SK-N-SH (cell line): ENCODE measurements at regions not wholly inside any gene's neighbourhood (a gene's known extent, or its start where the extent isn't known, plus 50 kb on each side); places are given as distances from the start of the nearest gene placed in this dataset.

ENCODE experiments used
- ELF1 ChIP-seq: IDR thresholded peaks from 2 replicates; pipeline ENCODE4 v1.4.0; 2012
- EP300 ChIP-seq, 2 experiments: IDR thresholded peaks; 2 replicates each; pipeline versions ENCODE4 v1.4.0 to v1.6.1; 2012; ENCODE audit warnings: borderline replicate concordance in 1 of 2, low read depth in 1 of 2, low read length in 1 of 2
- POLR2AphosphoS5 ChIP-seq: IDR thresholded peaks from 2 replicates; pipeline ENCODE4 v1.6.1; 2012; ENCODE audit warnings: low read depth, low read length
- RAD21 ChIP-seq: IDR thresholded peaks from 2 replicates; pipeline ENCODE4 v1.6.1; 2012; ENCODE audit warnings: mild to moderate bottlenecking, low read length
- RFX5 ChIP-seq: IDR thresholded peaks from 2 replicates; pipeline ENCODE4 v1.6.1; 2012; ENCODE audit warnings: mild to moderate bottlenecking, improper control_type of control experiment, low read length
- RXRA ChIP-seq: IDR thresholded peaks from 2 replicates; pipeline ENCODE4 v1.4.0; 2012; ENCODE audit warnings: low read depth, mild to moderate bottlenecking, borderline replicate concordance
- SIN3A ChIP-seq: IDR thresholded peaks from 2 replicates; pipeline ENCODE4 v1.6.1; 2012; ENCODE audit warnings: low read depth, mild to moderate bottlenecking, low read length, moderate library complexity, borderline replicate concordance
- SMC3 ChIP-seq: IDR thresholded peaks from 2 replicates; pipeline ENCODE4 v1.6.1; 2012; ENCODE audit warnings: low read depth, low read length, improper control_type of control experiment
- TF ChIP-seq, protein P1 (sequence below): fragments of 200-600 bp; sonication (generic); IDR thresholded peaks from 2 replicates; pipeline ENCODE4 v1.6.1; 2017; ENCODE audit warnings: antibody characterized with exemption, mild to moderate bottlenecking, moderate library complexity
- TF ChIP-seq, protein P2 (sequence below): fragments of 150-350 bp; IDR thresholded peaks from 2 replicates; pipeline ENCODE4 v1.6.1; 2017; ENCODE audit warnings: antibody characterized with exemption, low read length, low read depth, borderline replicate concordance
- TF ChIP-seq, protein P3 (sequence below): IDR thresholded peaks from 2 replicates; pipeline ENCODE4 v1.4.0; 2012; ENCODE audit warnings: low read depth, borderline replicate concordance
- TF ChIP-seq, protein P4 (sequence below): IDR thresholded peaks from 2 replicates; pipeline ENCODE4 v1.6.1; 2012; ENCODE audit warnings: mild to moderate bottlenecking, low read depth, low read length, moderate library complexity
- TF ChIP-seq, protein P5 (sequence below): IDR thresholded peaks from 2 replicates; pipeline ENCODE4 v1.4.0; 2012; ENCODE audit warnings: low read depth

DNA sequence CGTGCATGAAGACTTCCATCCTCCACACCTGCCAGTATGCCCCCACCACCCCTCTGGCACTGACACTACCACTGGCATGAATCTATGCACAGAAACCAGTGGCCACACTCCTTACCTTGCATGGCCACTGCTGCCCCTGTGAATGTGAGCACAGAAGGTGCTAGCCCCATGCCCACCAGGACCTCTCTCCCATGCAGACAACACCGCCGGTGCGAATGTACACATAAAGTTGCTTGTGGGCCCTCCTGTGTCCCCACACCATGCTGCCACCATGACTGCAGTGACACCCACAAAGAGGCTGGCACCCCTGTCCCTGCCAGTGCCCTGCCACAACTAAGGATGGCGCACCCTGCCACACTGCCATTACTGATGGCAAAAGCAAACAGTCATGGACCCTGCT is 289.5 kb upstream of the KCND2 start:
- TF ChIP-seq, protein P1, sequence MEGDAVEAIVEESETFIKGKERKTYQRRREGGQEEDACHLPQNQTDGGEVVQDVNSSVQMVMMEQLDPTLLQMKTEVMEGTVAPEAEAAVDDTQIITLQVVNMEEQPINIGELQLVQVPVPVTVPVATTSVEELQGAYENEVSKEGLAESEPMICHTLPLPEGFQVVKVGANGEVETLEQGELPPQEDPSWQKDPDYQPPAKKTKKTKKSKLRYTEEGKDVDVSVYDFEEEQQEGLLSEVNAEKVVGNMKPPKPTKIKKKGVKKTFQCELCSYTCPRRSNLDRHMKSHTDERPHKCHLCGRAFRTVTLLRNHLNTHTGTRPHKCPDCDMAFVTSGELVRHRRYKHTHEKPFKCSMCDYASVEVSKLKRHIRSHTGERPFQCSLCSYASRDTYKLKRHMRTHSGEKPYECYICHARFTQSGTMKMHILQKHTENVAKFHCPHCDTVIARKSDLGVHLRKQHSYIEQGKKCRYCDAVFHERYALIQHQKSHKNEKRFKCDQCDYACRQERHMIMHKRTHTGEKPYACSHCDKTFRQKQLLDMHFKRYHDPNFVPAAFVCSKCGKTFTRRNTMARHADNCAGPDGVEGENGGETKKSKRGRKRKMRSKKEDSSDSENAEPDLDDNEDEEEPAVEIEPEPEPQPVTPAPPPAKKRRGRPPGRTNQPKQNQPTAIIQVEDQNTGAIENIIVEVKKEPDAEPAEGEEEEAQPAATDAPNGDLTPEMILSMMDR: no peak
- TF ChIP-seq, protein P2, sequence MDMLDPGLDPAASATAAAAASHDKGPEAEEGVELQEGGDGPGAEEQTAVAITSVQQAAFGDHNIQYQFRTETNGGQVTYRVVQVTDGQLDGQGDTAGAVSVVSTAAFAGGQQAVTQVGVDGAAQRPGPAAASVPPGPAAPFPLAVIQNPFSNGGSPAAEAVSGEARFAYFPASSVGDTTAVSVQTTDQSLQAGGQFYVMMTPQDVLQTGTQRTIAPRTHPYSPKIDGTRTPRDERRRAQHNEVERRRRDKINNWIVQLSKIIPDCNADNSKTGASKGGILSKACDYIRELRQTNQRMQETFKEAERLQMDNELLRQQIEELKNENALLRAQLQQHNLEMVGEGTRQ: no peak
- TF ChIP-seq ELF1 (no peak), EP300 (IDR thresholded peaks at IDR 0.05; ENCODE audit: borderline replicate concordance in 1 of 2, low read depth in 1 of 2, low read length in 1 of 2) (no peak), SMC3 (no peak), POLR2AphosphoS5 (no peak), RAD21 (no peak), RFX5 (no peak), SIN3A (no peak), RXRA (no peak)
- TF ChIP-seq, protein P3, sequence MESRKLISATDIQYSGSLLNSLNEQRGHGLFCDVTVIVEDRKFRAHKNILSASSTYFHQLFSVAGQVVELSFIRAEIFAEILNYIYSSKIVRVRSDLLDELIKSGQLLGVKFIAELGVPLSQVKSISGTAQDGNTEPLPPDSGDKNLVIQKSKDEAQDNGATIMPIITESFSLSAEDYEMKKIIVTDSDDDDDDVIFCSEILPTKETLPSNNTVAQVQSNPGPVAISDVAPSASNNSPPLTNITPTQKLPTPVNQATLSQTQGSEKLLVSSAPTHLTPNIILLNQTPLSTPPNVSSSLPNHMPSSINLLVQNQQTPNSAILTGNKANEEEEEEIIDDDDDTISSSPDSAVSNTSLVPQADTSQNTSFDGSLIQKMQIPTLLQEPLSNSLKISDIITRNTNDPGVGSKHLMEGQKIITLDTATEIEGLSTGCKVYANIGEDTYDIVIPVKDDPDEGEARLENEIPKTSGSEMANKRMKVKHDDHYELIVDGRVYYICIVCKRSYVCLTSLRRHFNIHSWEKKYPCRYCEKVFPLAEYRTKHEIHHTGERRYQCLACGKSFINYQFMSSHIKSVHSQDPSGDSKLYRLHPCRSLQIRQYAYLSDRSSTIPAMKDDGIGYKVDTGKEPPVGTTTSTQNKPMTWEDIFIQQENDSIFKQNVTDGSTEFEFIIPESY: no peak
- TF ChIP-seq, protein P4, sequence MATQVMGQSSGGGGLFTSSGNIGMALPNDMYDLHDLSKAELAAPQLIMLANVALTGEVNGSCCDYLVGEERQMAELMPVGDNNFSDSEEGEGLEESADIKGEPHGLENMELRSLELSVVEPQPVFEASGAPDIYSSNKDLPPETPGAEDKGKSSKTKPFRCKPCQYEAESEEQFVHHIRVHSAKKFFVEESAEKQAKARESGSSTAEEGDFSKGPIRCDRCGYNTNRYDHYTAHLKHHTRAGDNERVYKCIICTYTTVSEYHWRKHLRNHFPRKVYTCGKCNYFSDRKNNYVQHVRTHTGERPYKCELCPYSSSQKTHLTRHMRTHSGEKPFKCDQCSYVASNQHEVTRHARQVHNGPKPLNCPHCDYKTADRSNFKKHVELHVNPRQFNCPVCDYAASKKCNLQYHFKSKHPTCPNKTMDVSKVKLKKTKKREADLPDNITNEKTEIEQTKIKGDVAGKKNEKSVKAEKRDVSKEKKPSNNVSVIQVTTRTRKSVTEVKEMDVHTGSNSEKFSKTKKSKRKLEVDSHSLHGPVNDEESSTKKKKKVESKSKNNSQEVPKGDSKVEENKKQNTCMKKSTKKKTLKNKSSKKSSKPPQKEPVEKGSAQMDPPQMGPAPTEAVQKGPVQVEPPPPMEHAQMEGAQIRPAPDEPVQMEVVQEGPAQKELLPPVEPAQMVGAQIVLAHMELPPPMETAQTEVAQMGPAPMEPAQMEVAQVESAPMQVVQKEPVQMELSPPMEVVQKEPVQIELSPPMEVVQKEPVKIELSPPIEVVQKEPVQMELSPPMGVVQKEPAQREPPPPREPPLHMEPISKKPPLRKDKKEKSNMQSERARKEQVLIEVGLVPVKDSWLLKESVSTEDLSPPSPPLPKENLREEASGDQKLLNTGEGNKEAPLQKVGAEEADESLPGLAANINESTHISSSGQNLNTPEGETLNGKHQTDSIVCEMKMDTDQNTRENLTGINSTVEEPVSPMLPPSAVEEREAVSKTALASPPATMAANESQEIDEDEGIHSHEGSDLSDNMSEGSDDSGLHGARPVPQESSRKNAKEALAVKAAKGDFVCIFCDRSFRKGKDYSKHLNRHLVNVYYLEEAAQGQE: no peak
- TF ChIP-seq, protein P5, sequence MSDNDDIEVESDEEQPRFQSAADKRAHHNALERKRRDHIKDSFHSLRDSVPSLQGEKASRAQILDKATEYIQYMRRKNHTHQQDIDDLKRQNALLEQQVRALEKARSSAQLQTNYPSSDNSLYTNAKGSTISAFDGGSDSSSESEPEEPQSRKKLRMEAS: no peak
